ENCODE measurements at regions not wholly inside any gene's neighbourhood (a gene's known extent, or its start where the extent isn't known, plus 50 kb on each side); places are given as distances from the start of the nearest gene placed in this dataset.

- ChIA-PET CTCF (no interaction called here), POLR2A (no interaction called here)
- DNase-seq (ENCODE audit: extremely low spot score) = no peak
- no peak for TF ChIP-seq CTCF (IDR thresholded peaks at IDR 0.05; ENCODE audit: control extremely low read depth, extremely low read depth, low read depth, missing control alignments)
Measured at GRCh38 chr11:80077113-80077512, 636.3 kb upstream of the TENM4 start.

- no peak for TF ChIP-seq CTCF (IDR thresholded peaks at IDR 0.05; ENCODE audit: control extremely low read depth, extremely low read depth, low read depth, missing control alignments)
- ChIA-PET POLR2A (no interaction called here), CTCF (no interaction called here)
- DNase-seq (ENCODE audit: extremely low spot score) = no peak
Measured at GRCh38 chr11:80074837-80075236, 634.0 kb upstream of the TENM4 start.

- TF ChIP-seq CTCF (IDR thresholded peaks at IDR 0.05; ENCODE audit: control extremely low read depth, extremely low read depth, low read depth, missing control alignments) = no peak
- no peak for DNase-seq (ENCODE audit: extremely low spot score)
- ChIA-PET POLR2A (no interaction called here), CTCF (interaction anchor here (0.8 kb wide), 1 partner anchor 34 kb away, joined by 3 read pairs; no protein-coding TSS in a partner anchor)
Measured at GRCh38 chr11:80066291-80066690, 625.5 kb upstream of the TENM4 start.

- no peak for TF ChIP-seq CTCF (IDR thresholded peaks at IDR 0.05; ENCODE audit: control extremely low read depth, extremely low read depth, low read depth, missing control alignments)
- ChIA-PET POLR2A (no interaction called here), CTCF (no interaction called here)
- no peak for DNase-seq (ENCODE audit: extremely low spot score)
Measured at GRCh38 chr11:80065086-80065485, 624.3 kb upstream of the TENM4 start.

GRCh38 chr11:80061056-80061455, 620.2 kb upstream of the TENM4 start:
- ChIA-PET CTCF (interaction anchor here (0.9 kb wide), 1 partner anchor 37 kb away, joined by 3 read pairs; no protein-coding TSS in a partner anchor), POLR2A (no interaction called here)
- TF ChIP-seq CTCF (IDR thresholded peaks at IDR 0.05; ENCODE audit: control extremely low read depth, extremely low read depth, low read depth, missing control alignments) = no peak
- no peak for DNase-seq (ENCODE audit: extremely low spot score)

- TF ChIP-seq CTCF (IDR thresholded peaks at IDR 0.05; ENCODE audit: control extremely low read depth, extremely low read depth, low read depth, missing control alignments) = no peak
- CTCF ChIA-PET = no interaction called here
- POLR2A ChIA-PET = no interaction called here
- DNase-seq (ENCODE audit: extremely low spot score) = no peak
Measured at GRCh38 chr11:80054582-80055165, 613.8 kb upstream of the TENM4 start.
